ENCODE measurements at regions not wholly inside any gene's neighbourhood (a gene's known extent, or its start where the extent isn't known, plus 50 kb on each side); places are given as distances from the start of the nearest gene placed in this dataset.
"Not testable (repeated sequence)": the region's sequence is repeated elsewhere in the genome, so short reads cannot be mapped to it uniquely, and the experiment has no call there.

DNA sequence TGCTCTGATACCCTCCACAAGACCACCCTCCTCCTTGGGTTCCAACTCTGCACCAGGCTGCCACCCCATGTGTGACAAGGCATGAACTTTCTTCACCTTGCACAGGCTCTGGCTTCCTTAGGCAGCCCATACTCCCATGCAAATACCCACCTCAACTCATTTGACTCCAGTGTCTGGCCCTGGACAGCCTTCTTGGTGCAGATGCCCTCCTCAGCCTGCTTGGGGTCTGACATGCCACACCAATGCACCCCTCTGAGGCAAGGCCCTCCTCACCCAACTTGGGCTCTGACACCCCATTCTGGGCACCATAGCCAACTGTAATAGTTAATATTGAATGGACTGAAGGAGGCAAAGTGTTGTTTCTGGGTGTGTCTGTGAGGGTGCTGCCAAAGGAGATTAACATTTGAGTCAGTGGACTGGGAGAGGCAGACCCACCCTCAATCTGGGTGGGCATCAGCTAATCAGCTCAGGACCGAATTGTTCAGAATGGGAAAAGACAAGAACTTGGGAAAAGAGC is 115.0 kb upstream of the EPB41L4A start:
- Histone ChIP-seq H3K27ac (ENCODE audit: low read length) (peak overlapping the region; percentile 81), H4K20me1 (ENCODE audit: insufficient read depth, low read length) (no peaks in the 10 kb centered on the region), H3K4me1 (ENCODE audit: low read length) (peaks cover 46% of the 10 kb centered on the region), H3K36me3 (replicated peaks; ENCODE audit: low read depth, low read length) (peaks cover 5% of the 10 kb centered on the region), H3K9me3 (ENCODE audit: insufficient read depth, low read length) (no peaks in the 10 kb centered on the region), H3K27me3 (ENCODE audit: low read depth, low read length) (no peaks in the 10 kb centered on the region), H3K4me3 (ENCODE audit: low read length) (no peak overlapping the region), H3K4me2 (ENCODE audit: low read length) (peak overlapping the region; percentile 53), H3K9ac (ENCODE audit: low read length) (0 out of 2 replicates have a peak overlapping the region, but pooled peaks have one; percentile 24), H2AFZ (ENCODE audit: low read depth, low read length) (no peak overlapping the region), H3K79me2 (ENCODE audit: low read length) (no peaks in the 10 kb centered on the region)
- TF ChIP-seq EZH2phosphoT487 (IDR thresholded peaks at IDR 0.05; ENCODE audit: low read depth): no peak
- TF ChIP-seq, protein P1, sequence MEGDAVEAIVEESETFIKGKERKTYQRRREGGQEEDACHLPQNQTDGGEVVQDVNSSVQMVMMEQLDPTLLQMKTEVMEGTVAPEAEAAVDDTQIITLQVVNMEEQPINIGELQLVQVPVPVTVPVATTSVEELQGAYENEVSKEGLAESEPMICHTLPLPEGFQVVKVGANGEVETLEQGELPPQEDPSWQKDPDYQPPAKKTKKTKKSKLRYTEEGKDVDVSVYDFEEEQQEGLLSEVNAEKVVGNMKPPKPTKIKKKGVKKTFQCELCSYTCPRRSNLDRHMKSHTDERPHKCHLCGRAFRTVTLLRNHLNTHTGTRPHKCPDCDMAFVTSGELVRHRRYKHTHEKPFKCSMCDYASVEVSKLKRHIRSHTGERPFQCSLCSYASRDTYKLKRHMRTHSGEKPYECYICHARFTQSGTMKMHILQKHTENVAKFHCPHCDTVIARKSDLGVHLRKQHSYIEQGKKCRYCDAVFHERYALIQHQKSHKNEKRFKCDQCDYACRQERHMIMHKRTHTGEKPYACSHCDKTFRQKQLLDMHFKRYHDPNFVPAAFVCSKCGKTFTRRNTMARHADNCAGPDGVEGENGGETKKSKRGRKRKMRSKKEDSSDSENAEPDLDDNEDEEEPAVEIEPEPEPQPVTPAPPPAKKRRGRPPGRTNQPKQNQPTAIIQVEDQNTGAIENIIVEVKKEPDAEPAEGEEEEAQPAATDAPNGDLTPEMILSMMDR (IDR thresholded peaks at IDR 0.05; ENCODE audit: low read depth, low read length): no peak

DNA sequence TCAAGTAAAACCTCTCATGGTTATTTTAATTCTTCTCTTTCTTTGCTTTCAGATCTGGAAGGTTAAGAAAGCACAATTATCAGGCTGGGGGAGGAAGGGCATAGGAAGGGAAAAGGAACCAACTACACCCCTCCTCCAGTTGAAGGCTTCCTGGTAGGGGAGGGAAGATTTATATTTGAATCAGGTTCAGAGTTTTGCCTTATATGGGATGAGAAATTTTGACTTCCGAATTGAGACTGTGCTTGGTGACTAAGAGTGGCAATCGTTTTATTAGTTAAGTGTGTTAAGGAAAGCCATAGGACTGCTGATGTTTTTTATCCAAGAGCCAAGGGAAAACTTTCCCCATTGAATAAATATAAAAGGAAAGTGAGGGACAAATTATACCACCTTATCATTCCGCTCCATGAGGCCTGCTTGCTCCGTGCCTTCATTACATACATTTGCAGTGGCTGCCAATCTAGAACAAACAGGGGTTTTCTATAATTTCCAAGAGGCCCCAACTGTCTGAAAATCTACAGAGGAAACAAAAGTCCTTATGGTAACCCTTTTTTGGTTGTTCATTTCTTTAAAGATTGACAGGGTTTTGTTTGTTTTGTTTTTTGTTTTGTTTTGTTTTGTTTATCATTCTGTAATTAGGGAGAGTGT is 115.7 kb upstream of the EPB41L4A start:
- Histone ChIP-seq H3K79me2 (ENCODE audit: low read length) (no peaks in the 10 kb centered on the region), H3K4me2 (ENCODE audit: low read length) (peak overlapping the region; percentile 36), H3K9ac (ENCODE audit: low read length) (0 out of 2 replicates have a peak overlapping the region, but pooled peaks have one; percentile 24), H4K20me1 (ENCODE audit: insufficient read depth, low read length) (no peaks in the 10 kb centered on the region), H3K4me1 (ENCODE audit: low read length) (peaks cover 42% of the 10 kb centered on the region), H3K27me3 (ENCODE audit: low read depth, low read length) (no peaks in the 10 kb centered on the region), H3K27ac (ENCODE audit: low read length) (peak overlapping the region; percentile 81), H3K4me3 (ENCODE audit: low read length) (no peak overlapping the region), H3K9me3 (ENCODE audit: insufficient read depth, low read length) (no peaks in the 10 kb centered on the region), H2AFZ (ENCODE audit: low read depth, low read length) (no peak overlapping the region), H3K36me3 (replicated peaks; ENCODE audit: low read depth, low read length) (peaks cover 5% of the 10 kb centered on the region)
- no peak for TF ChIP-seq EZH2phosphoT487 (IDR thresholded peaks at IDR 0.05; ENCODE audit: low read depth)
- TF ChIP-seq, protein P1 (IDR thresholded peaks at IDR 0.05; ENCODE audit: low read depth, low read length): no peak

DNA sequence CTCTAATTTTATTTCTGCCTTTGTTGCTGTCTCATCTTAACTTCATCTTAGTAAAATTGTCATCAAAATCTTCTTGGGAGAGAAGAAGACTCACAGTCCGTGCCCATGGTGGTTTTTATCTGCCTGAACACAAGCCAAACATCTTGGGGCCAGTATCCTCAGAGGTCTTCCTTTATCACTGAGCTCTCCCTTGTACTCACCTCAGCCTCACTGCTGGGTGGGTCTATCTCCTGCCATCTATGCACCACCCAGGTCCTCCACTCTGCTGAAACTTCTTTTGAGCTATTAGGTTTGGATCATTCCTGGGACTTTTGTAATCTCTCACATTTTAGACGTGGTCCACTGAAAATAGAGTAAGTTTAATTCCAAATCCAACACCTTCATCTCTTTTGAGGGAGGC is 116.3 kb upstream of the EPB41L4A start:
- Histone ChIP-seq H2AFZ (ENCODE audit: low read depth, low read length) (no peak overlapping the region), H3K36me3 (replicated peaks; ENCODE audit: low read depth, low read length) (peaks cover 5% of the 10 kb centered on the region)

DNA sequence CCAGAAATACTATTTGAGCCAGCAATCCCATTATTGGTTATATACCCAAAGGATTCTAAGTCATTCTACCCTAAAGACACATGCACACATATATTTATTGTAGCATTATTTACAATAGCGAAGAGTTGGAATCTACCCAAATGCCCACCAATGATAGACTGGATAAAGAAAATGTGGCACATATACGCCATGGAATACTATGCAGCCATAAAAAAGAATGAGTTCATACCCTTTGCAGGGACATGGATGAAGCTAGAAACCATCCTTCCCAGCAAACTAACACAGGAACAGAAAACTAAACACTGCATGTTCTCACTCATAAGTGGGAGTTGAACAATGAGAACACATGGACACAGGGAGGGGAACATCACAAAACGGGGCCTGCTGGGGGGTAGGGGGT is 125.5 kb upstream of the EPB41L4A start:
- H3K27me3 ChIP-seq (ENCODE audit: low read depth, low read length); H3K79me2 ChIP-seq (ENCODE audit: low read length); H3K4me1 ChIP-seq (ENCODE audit: low read length); H3K9ac ChIP-seq (ENCODE audit: low read length); H2AFZ ChIP-seq (ENCODE audit: low read depth, low read length); H3K27ac ChIP-seq (ENCODE audit: low read length); H3K4me3 ChIP-seq (ENCODE audit: low read length); H4K20me1 ChIP-seq (ENCODE audit: insufficient read depth, low read length); H3K4me2 ChIP-seq (ENCODE audit: low read length); H3K9me3 ChIP-seq (ENCODE audit: insufficient read depth, low read length); H3K36me3 ChIP-seq (replicated peaks; ENCODE audit: low read depth, low read length): not testable (repeated sequence)

More for the DNA sequence above, 116.3 kb upstream of the EPB41L4A start:
- H4K20me1 ChIP-seq (ENCODE audit: insufficient read depth, low read length): no peaks in the 10 kb centered on the region
- no peaks in the 10 kb centered on the region for H3K27me3 ChIP-seq (ENCODE audit: low read depth, low read length)
- no peak overlapping the region for H3K4me3 ChIP-seq (ENCODE audit: low read length)
- no peak for TF ChIP-seq EZH2phosphoT487 (IDR thresholded peaks at IDR 0.05; ENCODE audit: low read depth)
- TF ChIP-seq, protein P1 (IDR thresholded peaks at IDR 0.05; ENCODE audit: low read depth, low read length): no peak
- H3K9ac ChIP-seq (ENCODE audit: low read length): no peak overlapping the region
- no peaks in the 10 kb centered on the region for H3K79me2 ChIP-seq (ENCODE audit: low read length)
- H3K4me1 ChIP-seq (ENCODE audit: low read length): peaks cover 42% of the 10 kb centered on the region
- no peak overlapping the region for H3K27ac ChIP-seq (ENCODE audit: low read length)
- H3K9me3 ChIP-seq (ENCODE audit: insufficient read depth, low read length): no peaks in the 10 kb centered on the region
- H3K4me2 ChIP-seq (ENCODE audit: low read length): no peak overlapping the region
